ENCODE measurements at regions not wholly inside any gene's neighbourhood (a gene's known extent, or its start where the extent isn't known, plus 50 kb on each side); places are given as distances from the start of the nearest gene placed in this dataset.

DNA sequence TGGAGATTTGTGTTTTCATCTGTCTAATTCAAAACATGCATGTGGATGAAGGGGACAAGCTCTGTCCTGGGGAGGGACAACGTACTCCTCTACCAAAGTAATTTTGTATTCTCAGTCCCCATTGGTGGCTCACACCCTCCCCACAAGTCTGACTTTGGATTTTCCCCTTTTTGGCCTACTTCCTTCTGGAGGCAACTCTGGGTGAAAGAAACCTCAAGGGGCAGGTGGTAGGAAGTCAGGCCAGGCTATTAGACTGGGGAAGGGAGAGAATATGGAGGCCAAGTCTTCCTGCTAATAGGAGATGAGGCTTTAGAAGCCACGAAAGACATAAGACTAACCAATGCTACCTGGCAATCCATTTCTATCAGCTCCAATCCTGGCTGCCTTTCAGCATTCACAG is 124.9 kb upstream of the RASGRP1 start:
- Mint-ChIP-seq H3K36me3 (no peaks in the 10 kb centered on the region), H3K4me1 (ENCODE audit: unreplicated experiment) (peaks cover 14% of the 10 kb centered on the region), H3K9me3 (no peaks in the 10 kb centered on the region), H3K27me3 (peaks cover 5% of the 10 kb centered on the region), H3K4me3 (no peak overlapping the region), H3K27ac (no peak overlapping the region)
- DNase-seq (ENCODE audit: extremely low spot score, unreplicated experiment): no peak
- TF ChIP-seq, protein P1, sequence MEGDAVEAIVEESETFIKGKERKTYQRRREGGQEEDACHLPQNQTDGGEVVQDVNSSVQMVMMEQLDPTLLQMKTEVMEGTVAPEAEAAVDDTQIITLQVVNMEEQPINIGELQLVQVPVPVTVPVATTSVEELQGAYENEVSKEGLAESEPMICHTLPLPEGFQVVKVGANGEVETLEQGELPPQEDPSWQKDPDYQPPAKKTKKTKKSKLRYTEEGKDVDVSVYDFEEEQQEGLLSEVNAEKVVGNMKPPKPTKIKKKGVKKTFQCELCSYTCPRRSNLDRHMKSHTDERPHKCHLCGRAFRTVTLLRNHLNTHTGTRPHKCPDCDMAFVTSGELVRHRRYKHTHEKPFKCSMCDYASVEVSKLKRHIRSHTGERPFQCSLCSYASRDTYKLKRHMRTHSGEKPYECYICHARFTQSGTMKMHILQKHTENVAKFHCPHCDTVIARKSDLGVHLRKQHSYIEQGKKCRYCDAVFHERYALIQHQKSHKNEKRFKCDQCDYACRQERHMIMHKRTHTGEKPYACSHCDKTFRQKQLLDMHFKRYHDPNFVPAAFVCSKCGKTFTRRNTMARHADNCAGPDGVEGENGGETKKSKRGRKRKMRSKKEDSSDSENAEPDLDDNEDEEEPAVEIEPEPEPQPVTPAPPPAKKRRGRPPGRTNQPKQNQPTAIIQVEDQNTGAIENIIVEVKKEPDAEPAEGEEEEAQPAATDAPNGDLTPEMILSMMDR (conservative IDR thresholded peaks at IDR 0.05): no peak

DNA sequence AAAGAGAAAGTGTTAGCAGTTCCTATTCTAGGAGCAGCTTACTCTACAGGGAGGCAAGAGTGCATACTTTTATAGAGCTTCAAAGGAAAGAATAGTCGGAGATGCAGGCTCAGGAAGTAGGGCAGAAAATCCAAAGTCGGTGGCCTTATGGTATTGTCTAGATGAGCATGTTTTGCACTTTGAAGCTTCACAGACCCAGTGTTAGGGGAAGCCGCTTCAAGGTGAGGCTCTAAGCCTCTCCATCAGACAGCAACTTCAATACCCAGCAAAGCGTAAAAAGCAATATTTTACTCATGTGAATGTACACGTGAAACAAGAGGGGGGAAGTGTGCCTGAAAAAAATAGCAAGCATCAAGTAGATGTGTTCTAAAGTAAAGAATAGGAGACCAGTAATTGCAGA is 125.6 kb upstream of the RASGRP1 start:
- Mint-ChIP-seq H3K27ac (no peak overlapping the region), H3K4me3 (no peak overlapping the region), H3K27me3 (peaks cover 8% of the 10 kb centered on the region), H3K4me1 (ENCODE audit: unreplicated experiment) (peaks cover 14% of the 10 kb centered on the region), H3K9me3 (no peaks in the 10 kb centered on the region), H3K36me3 (no peaks in the 10 kb centered on the region)
- no peak for DNase-seq (ENCODE audit: extremely low spot score, unreplicated experiment)
- TF ChIP-seq, protein P1 (conservative IDR thresholded peaks at IDR 0.05): no peak

DNA sequence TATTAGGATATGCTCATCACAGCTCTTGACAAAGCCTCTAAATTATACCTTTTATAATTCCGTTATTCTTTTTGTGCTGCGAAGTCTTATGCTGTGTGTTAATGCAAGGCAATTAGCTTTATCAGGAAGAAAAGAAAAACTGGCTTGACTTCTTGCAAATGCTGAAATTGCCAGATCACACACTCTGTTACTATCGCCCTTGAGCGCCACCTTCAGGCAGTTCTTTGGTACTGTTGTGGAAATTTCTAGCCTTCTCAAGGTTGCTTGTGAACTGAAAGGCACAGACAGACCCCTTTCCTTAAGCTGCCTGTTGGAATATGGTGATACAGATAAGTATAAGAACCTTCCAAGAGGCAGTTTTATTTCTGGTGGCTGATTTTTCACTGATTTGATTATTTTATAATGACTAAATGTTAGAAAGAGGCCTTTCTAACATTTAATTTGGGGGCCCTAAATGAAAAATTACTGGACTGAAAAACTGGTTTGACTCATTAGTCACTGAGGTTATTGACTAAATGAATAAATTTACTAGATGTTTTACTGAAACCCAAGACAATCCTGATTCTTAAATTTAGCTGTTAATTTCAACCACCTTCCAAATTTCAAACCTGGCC is 126.2 kb upstream of the RASGRP1 start:
- Mint-ChIP-seq H3K36me3 (no peaks in the 10 kb centered on the region), H3K27me3 (peaks cover 8% of the 10 kb centered on the region), H3K27ac (no peak overlapping the region), H3K4me3 (no peak overlapping the region), H3K9me3 (no peaks in the 10 kb centered on the region), H3K4me1 (ENCODE audit: unreplicated experiment) (peaks cover 14% of the 10 kb centered on the region)
- TF ChIP-seq, protein P1 (conservative IDR thresholded peaks at IDR 0.05): peak; percentile 93
- DNase-seq (ENCODE audit: extremely low spot score, unreplicated experiment): no peak

DNA sequence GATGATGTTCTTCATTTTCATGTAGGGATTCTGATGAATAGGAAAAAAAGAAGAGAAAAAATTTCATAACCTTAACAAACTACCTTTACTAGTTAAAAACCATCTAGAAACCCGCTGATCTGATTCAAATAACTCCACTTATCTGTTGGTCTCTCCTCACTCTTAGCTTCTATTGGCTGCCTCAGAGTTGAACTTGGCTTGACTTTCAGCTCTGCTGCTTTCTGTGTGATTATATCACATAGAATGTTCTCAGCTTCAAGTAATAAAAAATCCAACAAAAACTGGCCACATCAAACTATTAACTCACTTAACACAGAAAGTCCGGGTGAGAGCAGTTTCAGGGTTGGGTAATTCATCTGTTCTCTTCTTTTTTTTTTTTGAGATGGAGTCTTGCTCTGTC is 126.8 kb upstream of the RASGRP1 start:
- Mint-ChIP-seq H3K36me3 (no peaks in the 10 kb centered on the region), H3K4me1 (ENCODE audit: unreplicated experiment) (peaks cover 14% of the 10 kb centered on the region), H3K4me3 (no peak overlapping the region), H3K27ac (no peak overlapping the region), H3K27me3 (peaks cover 8% of the 10 kb centered on the region), H3K9me3 (no peaks in the 10 kb centered on the region)
- TF ChIP-seq, protein P1 (conservative IDR thresholded peaks at IDR 0.05): no peak
- no peak for DNase-seq (ENCODE audit: extremely low spot score, unreplicated experiment)

DNA sequence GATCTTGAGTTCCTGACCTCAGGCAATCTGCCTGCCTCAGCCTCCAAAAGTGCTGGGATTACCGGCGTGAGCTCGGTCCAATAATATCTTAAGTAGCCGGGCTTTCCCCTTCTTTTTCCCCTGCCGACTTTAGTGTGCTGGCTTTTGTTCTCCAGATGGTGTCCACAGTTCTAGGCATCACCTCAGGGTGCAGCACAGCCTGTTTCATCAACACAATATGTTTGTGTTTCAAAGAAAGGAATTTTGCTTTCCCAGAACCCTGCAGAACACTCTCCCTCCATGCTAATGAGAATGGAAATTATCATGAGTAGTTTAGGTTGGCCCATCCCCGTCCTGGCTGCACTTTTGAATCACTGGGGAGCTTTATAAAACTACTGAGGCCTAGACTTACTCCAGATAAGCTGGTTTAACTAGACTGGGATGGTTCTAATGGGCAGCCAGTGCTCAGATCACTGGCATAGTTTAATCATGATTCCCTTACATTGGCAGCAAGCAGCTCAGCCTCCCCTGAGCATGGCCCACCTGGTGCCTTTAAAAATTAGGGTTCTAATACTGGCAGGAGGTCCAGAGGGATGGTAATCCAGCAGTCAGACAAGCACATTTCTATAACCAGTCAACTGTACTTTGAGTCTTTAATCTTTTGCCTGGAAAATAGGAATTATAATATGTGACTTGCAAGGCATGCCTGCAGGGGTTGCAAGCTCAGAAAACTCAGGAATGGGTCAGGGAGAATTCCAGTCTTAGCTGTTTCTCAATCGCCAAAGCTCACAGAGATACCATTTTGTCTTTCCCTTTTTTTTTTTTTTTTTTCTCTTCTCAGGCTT is 127.6 kb upstream of the RASGRP1 start:
- no peaks in the 10 kb centered on the region for H3K36me3 Mint-ChIP-seq
- no peak overlapping the region for H3K27ac Mint-ChIP-seq
- H3K9me3 Mint-ChIP-seq: no peaks in the 10 kb centered on the region
- TF ChIP-seq, protein P1 (conservative IDR thresholded peaks at IDR 0.05): no peak
- peaks cover 13% of the 10 kb centered on the region for H3K4me1 Mint-ChIP-seq (ENCODE audit: unreplicated experiment)
- no peak overlapping the region for H3K4me3 Mint-ChIP-seq
- peaks cover 8% of the 10 kb centered on the region for H3K27me3 Mint-ChIP-seq
- no peak for DNase-seq (ENCODE audit: extremely low spot score, unreplicated experiment)
